NCI-H748 (cell line): ENCODE measurements at regions not wholly inside any gene's neighbourhood (a gene's known extent, or its start where the extent isn't known, plus 50 kb on each side); places are given as distances from the start of the nearest gene placed in this dataset.
"Not testable (repeated sequence)": the region's sequence is repeated elsewhere in the genome, so short reads cannot be mapped to it uniquely, and the experiment has no call there.

Experiments
- DNase-seq: peaks from one replicate; lab custom pipeline; 2025; ENCODE audit not compliant: unreplicated experiment; lab: John Stamatoyannopoulos, UW

GRCh38 chr16:87041286-87041685 is 275.9 kb downstream of the C16orf95 start:
- DNase-seq, result no peak

GRCh38 chr16:87042551-87043230 is 274.5 kb downstream of the C16orf95 start:
- peak; percentile 4 for DNase-seq

- DNase-seq, result no peak
Observed at GRCh38 chr16:87043231-87044031, 273.8 kb downstream of the C16orf95 start.

- DNase-seq, result no peak
Observed at GRCh38 chr16:87044032-87044382, 273.2 kb downstream of the C16orf95 start.

- DNase-seq, result no peak
Observed at GRCh38 chr16:87044829-87045228, 272.4 kb downstream of the C16orf95 start.

- DNase-seq, result no peak
Observed at GRCh38 chr16:87045466-87046216, 271.6 kb downstream of the C16orf95 start.

- DNase-seq, result no peak
Observed at GRCh38 chr16:87046235-87046634, 271.0 kb downstream of the C16orf95 start.

DNA sequence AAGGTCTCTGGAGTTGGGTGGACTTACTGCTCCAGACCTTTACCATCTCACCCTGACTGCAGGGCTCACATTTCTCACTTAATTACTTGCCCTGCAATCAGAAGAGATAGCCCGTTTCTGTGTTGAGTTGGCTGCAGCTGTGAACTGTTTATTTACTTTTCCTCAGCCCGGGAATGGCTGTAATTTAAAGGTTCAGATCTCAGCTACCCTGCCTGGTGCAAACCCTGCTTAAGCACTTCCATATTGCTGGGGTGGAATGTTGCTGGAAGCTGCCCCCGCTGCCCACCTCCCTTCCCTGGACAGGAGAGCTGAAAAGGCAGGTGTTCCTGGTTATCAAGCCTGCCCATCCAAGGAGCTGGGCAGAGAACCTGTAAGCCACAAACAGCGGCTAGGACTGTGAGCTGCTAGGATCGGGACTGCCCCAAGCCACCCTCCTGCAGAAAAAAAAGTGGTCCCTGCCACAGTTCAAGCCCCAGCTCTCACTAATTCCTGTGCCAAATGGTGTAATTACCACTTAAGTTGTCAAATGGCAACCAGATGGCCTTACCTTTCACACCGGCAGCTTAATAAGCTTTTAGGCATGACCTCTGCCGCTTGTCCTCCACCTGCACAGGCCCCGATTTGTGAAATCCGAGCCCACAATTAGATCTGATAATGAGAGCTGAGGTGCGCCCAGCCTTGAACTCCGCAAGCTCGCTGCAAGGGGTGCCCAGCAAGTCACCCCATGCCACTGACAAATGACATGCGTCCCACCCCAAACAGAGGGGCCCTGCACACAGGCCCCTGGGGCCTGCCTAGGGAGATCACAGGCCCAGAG is 269.8 kb downstream of the C16orf95 start:
- DNase-seq, result peak; percentile 75

GRCh38 chr16:87048038-87048729 is 269.0 kb downstream of the C16orf95 start:
- no peak for DNase-seq

GRCh38 chr16:87048730-87049115 is 268.5 kb downstream of the C16orf95 start:
- no peak for DNase-seq

DNA sequence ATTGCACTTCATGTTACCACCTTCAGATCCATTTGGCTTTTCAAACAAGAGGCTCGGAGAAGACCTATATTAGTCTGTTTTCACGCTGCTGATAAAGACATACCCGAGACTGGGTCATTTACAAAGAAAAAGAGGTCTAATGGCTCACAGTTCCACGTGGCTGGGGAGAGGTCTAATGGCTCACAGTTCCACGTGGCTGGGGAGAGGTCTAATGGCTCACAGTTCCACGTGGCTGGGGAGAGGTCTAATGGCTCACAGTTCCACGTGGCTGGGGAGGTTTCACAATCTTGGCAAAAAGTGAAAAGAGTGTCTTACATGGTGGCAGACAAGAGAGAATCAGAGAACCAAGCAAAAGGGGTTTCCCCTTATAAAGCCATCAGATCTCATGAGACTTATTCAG is 268.0 kb downstream of the C16orf95 start:
- DNase-seq, result not testable (repeated sequence)

DNA sequence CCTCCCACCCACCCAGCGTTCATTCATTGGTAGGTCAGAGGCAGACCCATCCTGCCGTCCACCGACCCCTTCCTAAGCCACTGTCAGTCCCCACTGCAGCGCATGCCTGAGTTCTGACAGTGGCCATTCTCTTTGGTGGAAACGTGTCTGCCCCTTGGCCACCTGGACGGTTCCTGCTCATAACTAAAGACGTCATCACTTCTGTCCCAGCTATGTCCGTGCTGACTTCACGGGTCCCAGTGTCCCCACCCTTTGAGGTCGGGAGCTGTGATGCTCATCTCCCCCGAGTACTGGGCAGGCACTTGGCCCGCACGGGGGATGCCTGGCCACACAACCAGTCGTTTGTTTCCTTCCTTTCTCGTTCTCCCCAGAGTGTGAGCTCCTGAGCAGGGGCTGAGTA is 267.1 kb downstream of the C16orf95 start:
- no peak for DNase-seq

DNA sequence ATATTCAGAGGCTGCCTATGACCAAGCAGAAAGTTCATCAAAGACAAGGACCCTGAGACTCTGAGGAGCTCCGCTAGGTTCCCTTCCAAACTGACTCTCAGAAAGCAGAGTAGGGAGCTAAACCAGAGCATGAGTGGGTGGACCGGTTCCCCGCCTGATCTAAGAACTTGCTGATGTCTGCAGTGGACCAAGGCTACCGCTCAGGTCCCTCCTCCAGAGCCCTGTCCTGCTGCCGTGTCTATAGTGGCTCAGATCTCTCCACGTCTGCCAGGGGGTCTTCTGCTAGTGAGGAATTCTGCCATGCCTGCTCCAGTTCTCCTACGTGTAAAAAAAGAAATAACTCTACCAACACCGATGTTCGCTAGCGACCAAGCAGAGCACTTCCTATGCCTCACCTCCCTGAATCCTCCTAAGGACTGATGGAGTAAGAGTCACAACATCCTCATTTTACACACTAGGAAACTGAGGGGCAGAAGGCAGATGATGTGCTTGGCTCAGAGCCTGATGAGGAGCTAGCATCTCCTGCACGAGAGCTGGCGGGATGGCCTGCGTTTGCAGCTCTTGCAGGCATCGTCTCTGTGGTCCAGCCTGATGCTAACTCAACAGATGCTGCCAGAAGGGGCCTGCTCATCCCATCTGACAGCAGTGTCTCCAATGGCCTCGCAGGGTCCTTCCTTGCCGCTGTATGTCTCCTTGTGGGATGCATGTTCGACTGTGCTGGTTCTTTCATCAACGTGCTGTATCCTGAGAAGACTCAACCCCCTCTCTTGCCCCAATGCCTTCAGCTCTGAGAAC is 265.5 kb downstream of the C16orf95 start:
- DNase-seq, result no peak

DNA sequence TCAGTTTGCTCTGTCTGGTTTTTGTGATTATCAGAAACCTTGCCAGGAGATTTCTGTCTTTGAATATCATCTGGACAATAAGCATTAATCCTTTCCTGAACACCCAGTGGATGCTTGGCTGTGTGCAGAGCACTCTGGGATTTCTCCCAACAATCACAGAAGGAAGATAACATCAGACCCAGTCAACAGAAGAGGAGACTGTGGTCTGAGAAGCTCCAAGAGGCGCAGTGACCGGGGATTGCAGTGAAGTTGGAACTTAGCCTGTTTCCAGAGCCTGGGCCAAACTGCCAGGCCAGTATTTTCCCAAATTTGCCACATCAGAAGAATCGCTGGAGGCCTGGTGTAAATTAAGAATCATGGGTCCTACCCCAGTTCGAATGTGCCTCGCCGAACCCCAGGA is 264.7 kb downstream of the C16orf95 start:
- DNase-seq, result no peak

DNA sequence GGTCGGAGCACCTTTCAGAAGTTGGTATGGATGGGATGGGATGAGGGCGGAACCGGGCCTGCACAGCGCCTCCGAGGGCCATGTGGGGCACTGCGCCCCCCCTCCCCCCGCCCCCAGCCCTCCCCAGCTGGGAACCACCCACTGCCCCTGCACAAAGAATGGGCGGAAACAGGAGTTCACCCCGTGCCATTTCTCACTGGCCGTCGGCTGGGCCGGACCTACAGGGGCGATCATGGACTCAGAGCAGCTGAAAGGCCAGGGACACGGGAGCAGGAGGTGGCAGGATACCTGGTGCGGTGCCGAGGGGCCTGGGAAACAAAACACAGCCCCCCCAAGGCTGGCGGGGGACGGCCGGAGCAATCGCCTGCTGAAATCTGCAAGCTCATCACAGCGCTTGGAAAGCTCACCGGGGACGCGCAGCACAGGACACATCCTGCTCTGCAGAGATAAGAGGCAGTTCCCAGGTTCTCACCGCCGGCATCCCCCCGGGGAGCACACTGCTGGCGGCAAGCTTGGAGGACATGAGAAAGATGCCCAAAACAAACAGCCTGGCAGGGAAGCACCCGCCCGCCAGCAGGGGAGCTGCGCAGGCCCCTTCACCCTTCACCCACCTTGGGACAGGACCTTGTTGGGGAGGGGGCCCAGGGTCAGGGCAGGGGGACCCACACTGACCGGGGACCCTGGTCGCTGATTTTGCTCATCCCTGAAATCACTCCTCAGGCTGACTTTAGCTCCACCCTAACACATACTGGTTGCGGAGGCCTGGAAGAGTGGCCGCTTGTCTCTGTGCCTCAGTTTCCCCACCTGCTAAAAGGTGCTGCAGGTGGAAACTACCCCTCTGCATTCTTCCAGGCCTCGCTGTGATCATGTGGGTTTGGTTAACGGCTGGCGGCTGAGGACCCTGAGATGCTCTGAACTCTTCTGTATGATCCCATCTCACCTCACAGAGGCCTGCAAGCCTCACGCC is 263.9 kb downstream of the C16orf95 start:
- no peak for DNase-seq

GRCh38 chr16:87054154-87054553 is 263.0 kb downstream of the C16orf95 start:
- no peak for DNase-seq

DNA sequence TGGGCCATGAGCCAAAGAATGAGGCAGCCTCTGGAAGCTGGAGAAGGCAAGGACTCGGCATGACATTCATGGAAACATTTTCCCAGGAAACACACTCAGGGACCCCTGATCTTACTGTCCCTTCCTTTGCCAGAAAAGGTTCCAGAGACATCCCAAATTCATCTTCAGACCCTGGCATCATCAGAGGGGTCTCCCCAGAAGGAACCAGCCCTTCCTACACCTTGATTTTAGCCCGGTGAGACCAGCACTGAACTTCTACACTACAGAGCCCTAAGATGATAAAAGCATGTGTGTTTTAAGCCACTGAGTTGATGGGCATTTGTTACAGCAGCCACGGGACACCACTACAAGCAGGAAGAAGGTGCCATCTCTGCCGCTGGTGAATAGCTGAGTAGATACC is 262.3 kb downstream of the C16orf95 start:
- no peak for DNase-seq

- no peak for DNase-seq
Observed at GRCh38 chr16:87056083-87056482, 261.1 kb downstream of the C16orf95 start.

GRCh38 chr16:87056551-87056950 is 260.6 kb downstream of the C16orf95 start:
- no peak for DNase-seq
